DMS153 treated with DMSO at 0.1 percent for 48 hours (cell line): ENCODE measurements at regions not wholly inside any gene's neighbourhood (a gene's known extent, or its start where the extent isn't known, plus 50 kb on each side); places are given as distances from the start of the nearest gene placed in this dataset.
"Not testable (repeated sequence)": the region's sequence is repeated elsewhere in the genome, so short reads cannot be mapped to it uniquely, and the experiment has no call there.

Experiments
- DNase-seq: peaks from one replicate; lab custom pipeline; 2025; ENCODE audit not compliant: unreplicated experiment; lab: John Stamatoyannopoulos, UW

DNA sequence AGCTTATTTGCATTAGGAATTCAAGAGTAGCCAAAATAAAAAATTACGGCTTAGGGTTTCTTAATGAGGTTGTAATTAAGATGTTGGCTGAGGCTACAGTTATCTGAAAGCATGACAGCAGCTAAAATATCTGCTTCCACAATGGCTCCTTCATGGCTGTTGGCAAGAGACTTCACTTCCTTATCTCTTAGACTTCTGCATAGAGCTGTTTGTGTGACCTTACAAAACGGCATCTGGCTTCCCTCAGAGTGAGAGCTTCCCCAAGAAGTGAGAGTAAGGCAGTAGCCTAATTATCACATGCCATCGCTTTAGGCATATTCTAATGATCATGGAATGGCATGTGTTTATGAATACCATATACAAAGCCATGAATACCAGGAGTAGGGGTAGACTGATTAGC, 57.6 kb downstream of the CCDC59 start:
- no peak for DNase-seq

DNA sequence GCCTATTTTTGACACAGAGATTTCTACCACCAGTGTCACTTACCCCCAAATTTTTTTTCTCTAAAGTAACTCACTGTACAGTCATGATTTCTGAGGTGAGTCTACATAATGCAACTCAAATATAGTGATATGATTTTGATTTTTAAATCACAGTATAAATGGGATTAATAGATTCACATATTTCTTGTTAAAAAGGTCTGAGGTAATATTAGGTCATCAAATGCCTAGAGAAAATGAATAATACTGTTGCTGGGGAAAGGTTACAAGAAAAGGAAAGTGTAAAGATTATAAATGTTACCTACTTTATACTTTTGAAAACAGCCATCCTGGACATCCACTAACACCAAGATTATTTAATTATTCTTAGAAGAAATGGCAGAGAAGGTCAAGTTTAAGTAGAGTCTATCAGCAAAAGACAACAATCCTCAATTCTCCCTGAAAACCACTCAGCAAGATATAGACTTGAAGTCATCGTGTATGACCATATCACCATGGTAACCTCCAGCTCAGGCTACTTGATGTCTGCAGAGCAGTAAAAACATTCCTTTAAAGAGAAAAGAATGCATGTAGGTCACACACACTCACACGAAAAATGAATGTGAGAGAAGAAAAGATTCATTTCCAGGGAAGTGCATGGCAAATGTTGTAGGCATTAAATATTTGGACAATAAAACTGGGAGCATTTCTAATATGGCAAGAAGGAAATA, 58.7 kb downstream of the CCDC59 start:
- DNase-seq = no peak

DNA sequence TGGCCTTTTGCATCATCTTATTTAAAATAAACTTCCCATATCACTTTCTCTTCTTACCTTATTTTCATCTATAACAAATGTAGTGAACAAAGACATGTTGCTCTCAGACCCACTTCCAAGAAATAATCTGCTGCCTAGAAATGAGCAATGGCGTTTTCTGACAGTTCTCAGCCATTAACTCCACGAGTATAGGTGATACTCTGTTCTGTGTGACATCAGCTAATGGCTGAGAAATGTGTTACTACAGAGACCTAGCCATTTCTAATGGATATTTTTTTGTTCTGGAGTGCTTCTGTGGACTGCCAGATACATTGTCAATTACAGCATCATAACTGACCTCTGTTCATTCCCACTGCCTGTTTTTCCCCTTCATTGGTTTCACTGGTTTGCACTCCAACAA, 67.8 kb downstream of the CCDC59 start:
- no peak for DNase-seq

- not testable (repeated sequence) for DNase-seq
These were observed 76.9 kb downstream of the CCDC59 start for GRCh38 chr12:82281335-82281734.

DNA sequence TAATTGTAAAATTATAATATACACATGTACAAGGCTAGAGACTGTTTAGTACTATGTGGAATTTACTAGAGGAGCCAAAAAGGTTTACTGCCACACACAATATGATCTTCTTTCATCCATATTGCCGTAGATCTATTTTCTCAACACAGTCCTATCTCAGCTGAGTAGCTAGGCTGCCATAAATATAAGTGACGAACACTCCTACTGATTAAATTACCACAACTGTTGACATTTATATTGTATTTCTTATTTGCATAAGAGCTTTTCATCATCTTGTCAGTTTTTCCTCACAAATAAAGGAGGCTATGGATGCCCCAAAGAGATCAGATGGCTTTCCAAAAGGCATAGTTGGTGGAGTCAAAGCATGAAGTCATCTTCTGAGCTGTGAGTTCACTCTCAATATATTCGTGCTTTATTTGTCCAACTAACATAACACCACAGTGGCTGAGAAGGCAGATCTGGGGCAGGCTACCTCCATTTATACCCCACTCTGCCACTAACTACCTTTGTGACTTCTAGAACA, 78.6 kb downstream of the CCDC59 start:
- DNase-seq = peak; percentile 66

DNA sequence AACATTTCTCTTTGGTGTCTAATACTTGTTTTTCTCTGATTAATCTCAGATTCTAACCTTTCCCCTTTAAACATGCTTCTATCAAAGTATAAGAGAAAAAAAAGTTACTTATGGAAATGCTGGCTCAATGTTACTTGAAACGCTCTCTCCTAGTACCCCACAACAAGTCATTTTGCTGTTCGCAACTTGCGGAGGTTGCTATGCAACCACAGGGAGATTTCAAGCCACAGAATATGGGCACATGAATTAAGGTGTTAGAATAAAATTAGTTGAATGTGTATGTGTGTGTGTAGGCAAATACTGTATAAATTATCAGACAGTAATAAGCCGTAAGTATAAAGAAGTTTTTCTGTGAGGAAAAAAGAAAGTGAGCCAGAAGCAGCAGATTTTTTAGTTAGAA, 80.6 kb downstream of the CCDC59 start:
- DNase-seq = peak; percentile 15

GRCh38 chr12:82242729-82243128, 115.5 kb downstream of the CCDC59 start:
- no peak for DNase-seq

DNA sequence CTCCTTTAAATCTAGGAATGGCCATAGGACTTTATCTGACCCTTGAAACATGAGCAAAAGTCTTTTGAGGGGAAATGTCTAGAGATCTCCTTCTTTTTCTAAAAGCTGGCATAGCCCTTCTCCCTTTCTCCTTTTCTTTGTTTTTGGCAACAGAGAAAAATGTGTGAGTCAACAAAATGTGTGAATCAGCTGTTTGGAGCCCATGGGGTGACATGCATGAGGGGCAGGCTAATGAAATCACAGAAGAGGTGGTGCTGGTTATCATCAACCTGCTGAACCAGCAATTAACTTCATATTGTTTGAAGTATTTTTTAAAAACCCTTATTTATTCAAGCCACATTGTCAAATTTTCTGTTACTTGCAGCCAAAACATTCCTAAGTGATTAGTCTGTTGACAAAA, 132.3 kb downstream of the CCDC59 start:
- no peak for DNase-seq

- DNase-seq = no peak
These were observed 134.8 kb downstream of the CCDC59 start for GRCh38 chr12:82223426-82223825.

GRCh38 chr12:82216475-82216874, 141.7 kb downstream of the CCDC59 start:
- no peak for DNase-seq

- no peak for DNase-seq
These were observed 144.4 kb downstream of the CCDC59 start for GRCh38 chr12:82213761-82214160.

GRCh38 chr12:82210882-82211281, 147.3 kb downstream of the CCDC59 start:
- DNase-seq = no peak

DNA sequence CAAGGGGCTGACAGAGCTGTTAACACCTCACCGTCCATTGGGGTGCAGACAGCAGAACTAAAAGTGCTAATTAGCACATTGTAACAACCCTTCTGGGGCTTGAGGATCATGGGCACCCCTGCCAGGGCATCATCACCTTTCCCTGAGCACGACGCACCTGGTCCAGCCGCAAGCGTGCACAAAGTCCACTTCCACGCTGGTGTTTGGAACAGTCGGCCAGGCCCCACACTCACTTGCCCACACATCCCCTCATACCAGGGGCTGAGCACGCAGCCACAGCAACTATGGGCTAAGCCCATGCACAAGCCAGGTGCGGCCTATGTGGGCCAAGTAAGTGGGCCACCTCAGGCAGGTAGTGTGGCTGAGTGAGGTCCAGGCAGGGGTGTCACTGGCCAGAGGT, 148.7 kb downstream of the CCDC59 start:
- DNase-seq = no peak

GRCh38 chr12:82207556-82207955, 150.6 kb downstream of the CCDC59 start:
- no peak for DNase-seq

- DNase-seq = no peak
These were observed 155.1 kb downstream of the CCDC59 start for GRCh38 chr12:82203086-82203485.

DNA sequence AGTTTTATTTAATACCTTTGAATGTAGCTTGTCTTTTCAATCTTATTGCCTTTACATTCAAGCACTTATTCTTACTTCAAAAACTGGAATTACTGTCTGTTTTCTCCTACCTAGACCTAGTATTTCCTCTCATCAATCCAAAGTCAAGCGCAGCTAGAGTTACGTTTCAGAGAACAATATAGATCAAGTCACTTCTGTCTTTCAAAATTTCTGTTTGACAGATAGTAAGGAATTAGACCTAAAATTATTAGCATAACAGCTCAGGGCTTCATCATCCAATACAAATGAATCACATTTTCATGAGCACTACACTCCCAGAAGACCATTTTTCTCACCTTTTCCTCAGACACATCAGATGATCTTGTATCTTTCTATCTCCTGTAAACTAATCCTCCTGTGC, 170.6 kb downstream of the CCDC59 start:
- no peak for DNase-seq

GRCh38 chr12:82187011-82187410, 171.2 kb downstream of the CCDC59 start:
- no peak for DNase-seq

GRCh38 chr12:82186282-82186681, 171.9 kb downstream of the CCDC59 start:
- DNase-seq = no peak

DNA sequence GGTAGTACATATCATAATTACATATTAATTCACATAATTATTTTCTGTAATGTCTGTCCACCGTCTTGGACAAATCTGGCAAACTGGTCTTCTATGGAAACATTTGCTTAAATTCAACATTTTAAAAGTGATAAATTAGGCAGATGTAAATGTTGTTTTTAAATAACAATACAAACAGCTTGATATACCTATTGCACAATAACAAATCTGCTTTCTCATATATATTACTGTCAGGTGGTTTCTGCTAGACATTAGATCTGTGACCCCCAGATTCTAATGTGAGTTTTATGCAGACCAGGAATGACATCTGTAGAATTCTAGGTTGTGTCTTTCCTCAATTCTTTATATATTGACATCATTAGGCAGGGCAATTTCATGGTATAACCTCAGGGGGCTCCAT, 173.3 kb downstream of the CCDC59 start:
- DNase-seq = no peak

DNA sequence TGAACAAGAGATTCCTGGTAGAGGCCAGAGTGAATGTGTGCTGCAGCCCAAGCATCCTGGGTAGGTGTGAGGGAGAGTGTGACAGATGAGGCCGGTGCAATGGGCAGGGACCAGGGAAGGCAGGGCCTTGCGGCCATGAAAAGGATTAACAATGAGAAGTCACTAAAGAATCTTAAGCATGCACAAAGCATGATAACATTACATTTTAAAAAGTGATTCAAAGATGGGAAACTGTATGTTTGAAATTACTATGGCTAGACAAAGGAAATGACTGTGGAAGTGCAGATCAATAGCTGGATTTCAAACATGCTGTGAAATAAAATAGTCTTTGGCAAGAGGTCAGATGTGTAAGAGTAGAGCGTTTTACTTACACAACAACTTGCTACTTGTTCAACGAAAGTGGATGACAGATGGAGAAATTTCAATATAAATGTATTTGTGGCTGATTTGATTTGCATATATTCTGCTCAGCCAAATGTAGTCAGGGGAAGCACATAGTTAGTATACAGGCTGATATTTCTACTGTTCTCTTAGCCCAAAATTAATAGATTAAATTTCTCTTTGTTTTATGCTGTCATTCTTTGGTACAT, 175.5 kb downstream of the CCDC59 start:
- no peak for DNase-seq

GRCh38 chr12:82176761-82177490, 181.3 kb downstream of the CCDC59 start:
- peak; percentile 64 for DNase-seq

DNA sequence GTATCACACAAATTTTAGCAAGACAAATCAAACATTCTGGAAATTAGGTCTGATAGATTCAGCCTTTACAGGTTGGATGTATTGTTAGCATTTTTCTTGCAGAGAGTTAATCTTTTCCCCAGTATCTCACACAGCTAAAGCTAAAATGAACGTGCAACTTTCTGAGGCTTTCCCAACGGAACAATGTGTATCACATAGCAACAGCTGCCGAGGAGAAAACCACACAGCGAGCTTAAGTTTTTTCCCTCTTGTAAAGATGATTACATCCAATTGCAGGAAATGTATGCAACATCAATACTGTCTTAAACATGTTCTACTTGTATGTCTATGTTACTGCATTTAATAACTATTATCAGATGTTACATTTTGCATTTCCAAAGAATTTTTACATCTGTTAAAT, 182.2 kb downstream of the CCDC59 start:
- DNase-seq = peak; percentile 34
